Effector memory CD4-positive, alpha-beta T cell (primary cell): ENCODE measurements at regions not wholly inside any gene's neighbourhood (a gene's known extent, or its start where the extent isn't known, plus 50 kb on each side); places are given as distances from the start of the nearest gene placed in this dataset.
"Not testable (repeated sequence)": the region's sequence is repeated elsewhere in the genome, so short reads cannot be mapped to it uniquely, and the experiment has no call there.

Source experiments
- DNase-seq, 3 donors: peaks; one replicate each; pipeline ENCODE4 v3.0.0-alpha.2; 2020
- H3K27ac ChIP-seq: 2 replicates; pipeline ENCODE4 v1.7.0; 2013; ENCODE audit warnings: mild to moderate bottlenecking, low read length, moderate library complexity; ENCODE audit not compliant: insufficient read depth, poor library complexity, severe bottlenecking
- H3K27me3 ChIP-seq: replicated peaks from 2 replicates; pipeline ENCODE4 v1.7.0; 2013; ENCODE audit warnings: mild to moderate bottlenecking, low read length; ENCODE audit not compliant: insufficient read depth, control insufficient read depth, poor library complexity, severe bottlenecking
- H3K36me3 ChIP-seq: 2 replicates; pipeline ENCODE4 v1.7.0; 2013; ENCODE audit warnings: mild to moderate bottlenecking, low read length, moderate library complexity; ENCODE audit not compliant: control insufficient read depth, insufficient read depth
- H3K4me1 ChIP-seq: 2 replicates; pipeline ENCODE4 v1.7.0; 2013; ENCODE audit warnings: low read length, mild to moderate bottlenecking; ENCODE audit not compliant: control insufficient read depth, insufficient read depth, poor library complexity, severe bottlenecking
- H3K4me3 ChIP-seq: 2 replicates; pipeline ENCODE4 v1.7.0; 2013; ENCODE audit warnings: low read length, low read depth, mild to moderate bottlenecking; ENCODE audit not compliant: insufficient read depth, poor library complexity, severe bottlenecking
- H3K9me3 ChIP-seq: 2 replicates; pipeline ENCODE4 v1.7.0; 2013; ENCODE audit warnings: mild to moderate bottlenecking, low read length, moderate library complexity; ENCODE audit not compliant: control insufficient read depth

DNA sequence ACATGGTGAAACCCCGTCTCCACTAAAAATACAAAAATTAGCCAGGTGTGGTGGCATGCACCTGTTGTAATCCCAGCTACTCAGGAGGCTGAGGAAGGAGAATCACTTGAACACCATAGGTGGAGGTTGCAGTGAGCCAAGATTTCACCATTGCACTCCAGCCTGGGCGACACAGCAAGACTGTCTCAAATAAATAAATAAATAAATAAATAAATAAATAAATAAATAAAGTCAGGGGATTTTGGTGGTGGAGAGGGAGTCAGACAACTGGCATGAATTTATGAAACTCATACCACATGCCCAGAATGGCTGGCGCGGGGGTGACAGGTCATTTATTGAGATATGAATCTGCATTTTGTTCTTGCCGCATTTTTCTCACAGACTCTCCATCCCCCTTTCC is 126.9 kb upstream of the NANOS1 start:
- H3K4me1 ChIP-seq, H3K27ac ChIP-seq, H3K9me3 ChIP-seq, H3K36me3 ChIP-seq, H3K4me3 ChIP-seq, H3K27me3 ChIP-seq, DNase-seq: not testable (repeated sequence)

DNA sequence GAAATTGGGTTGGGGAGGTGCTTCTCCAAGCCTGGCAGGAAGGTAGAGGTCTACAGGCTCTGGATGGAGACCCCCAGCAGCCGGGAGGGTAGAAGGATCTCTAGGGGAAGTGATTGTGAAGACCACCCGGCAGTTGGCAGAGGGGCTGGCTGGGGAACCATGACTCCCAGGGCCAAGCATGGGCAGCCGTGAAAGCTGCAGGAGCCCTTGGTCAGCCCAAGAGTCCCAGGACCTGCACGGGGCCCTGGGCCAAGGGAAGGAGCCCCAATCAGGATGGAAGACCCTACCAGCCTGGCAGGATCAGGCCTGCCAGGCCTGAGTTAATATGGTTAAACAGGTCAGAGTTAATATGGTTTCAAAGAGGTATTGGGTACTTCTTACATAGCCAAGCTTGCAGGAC is 126.3 kb upstream of the NANOS1 start:
- no peak overlapping the region for H3K27ac ChIP-seq
- no peak for DNase-seq
- H3K36me3 ChIP-seq, result no peaks in the 10 kb centered on the region
- H3K4me3 ChIP-seq, result no peak overlapping the region
- no peaks in the 10 kb centered on the region for H3K9me3 ChIP-seq
- H3K27me3 ChIP-seq, result no peaks in the 10 kb centered on the region
- H3K4me1 ChIP-seq, result no peaks in the 10 kb centered on the region

DNA sequence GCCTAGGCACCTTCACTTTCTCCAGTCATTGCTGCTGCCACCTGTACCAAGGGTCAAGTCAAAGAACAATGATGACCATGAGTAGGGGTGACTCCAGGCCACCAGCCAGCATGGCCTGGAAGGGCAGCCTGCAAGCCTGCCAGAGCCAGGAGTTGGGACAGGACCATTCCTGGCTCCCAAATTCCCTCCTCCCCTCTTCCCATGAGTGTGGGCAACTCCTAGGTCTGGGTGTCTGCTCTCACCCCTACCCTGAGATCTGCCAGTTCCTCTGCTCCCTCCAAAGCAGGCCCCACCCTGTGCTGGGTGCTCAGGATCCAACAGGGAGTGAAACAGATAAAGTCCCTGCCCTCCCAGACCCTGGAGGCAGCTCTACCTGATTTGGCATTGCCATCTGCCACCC is 125.8 kb upstream of the NANOS1 start:
- Histone ChIP-seq H3K36me3 (no peaks in the 10 kb centered on the region), H3K4me1 (no peaks in the 10 kb centered on the region), H3K27ac (no peak overlapping the region), H3K9me3 (no peaks in the 10 kb centered on the region), H3K27me3 (no peaks in the 10 kb centered on the region), H3K4me3 (no peak overlapping the region)
- DNase-seq, result no peak

DNA sequence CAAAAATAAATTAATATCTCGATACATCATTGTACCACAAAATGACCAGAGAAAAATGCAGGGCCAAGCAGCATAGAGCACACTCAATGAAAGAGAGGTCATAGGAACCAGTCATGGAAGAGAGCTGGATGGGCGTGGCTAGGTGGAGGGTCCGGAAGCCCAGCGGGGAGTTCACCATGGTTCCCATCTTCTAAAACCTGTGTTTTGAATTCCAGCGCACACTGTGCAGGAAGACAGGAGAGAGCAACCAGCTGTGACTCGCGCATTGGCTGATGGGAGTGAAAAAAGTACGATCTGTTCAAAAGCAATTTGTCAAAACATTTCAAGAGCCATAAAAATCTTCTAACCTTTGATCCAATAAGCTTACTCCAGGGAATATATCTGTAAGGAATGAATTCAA is 125.2 kb upstream of the NANOS1 start:
- Histone ChIP-seq H3K36me3 (no peaks in the 10 kb centered on the region), H3K27ac (no peak overlapping the region), H3K9me3 (no peaks in the 10 kb centered on the region), H3K4me3 (no peak overlapping the region), H3K4me1 (no peaks in the 10 kb centered on the region), H3K27me3 (no peaks in the 10 kb centered on the region)
- no peak for DNase-seq

DNA sequence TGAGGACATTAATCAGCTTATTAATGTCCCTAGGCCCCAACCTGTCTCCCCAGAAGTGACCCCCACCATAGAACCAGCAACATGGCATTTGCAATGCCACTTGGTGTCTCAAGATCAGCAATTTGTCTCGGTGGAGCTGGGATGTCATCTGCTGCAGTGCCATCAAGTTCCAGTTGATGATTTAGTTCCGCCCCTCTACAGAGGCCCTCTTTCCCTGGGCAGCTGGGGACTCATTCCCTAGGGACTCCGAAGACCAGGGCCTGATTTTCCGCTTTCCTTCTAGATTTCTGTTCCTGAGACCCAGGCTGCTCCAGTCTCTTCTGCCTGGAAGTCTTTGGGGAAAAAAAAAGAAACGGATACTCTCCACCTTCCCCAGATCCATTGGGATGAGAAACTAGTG is 122.5 kb upstream of the NANOS1 start:
- Histone ChIP-seq H3K4me1 (no peaks in the 10 kb centered on the region), H3K27me3 (no peaks in the 10 kb centered on the region), H3K4me3 (no peak overlapping the region), H3K9me3 (no peaks in the 10 kb centered on the region), H3K27ac (no peak overlapping the region), H3K36me3 (no peaks in the 10 kb centered on the region)
- DNase-seq, result no peak

DNA sequence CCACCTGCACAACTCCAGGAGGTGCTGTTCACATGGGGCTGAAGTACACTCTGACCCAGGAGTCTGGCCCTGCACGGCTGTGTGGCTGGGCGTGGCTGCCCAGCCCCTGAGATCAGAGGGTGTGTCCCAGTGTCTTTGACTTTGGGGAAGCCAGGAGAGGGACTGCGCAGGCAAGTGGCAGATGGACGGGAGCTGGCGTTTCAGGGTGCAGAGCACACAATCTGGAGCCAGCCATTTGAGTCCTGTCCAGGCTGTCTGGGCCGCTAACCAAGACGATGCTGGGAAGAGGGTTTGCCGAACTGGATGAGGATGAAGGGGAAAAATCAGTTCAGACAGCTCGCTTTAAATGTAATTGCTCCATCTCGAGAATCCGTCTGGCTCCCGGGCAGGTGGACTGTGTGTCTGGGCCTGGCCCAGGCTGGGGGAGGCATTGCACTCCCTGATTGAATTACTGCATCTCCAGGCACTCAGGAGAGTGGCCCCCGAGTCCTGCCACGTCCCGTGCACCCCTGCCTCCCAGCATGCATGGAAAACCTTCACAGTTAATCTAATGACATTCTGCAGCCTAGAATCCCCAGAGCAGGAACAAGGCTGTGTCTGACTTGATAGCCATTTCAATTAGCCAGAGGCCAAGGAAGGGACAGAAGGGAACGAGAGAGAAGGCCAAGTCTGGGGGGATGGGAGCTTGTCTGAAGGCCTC is 120.8 kb upstream of the NANOS1 start:
- Histone ChIP-seq H3K27me3 (no peaks in the 10 kb centered on the region), H3K9me3 (no peaks in the 10 kb centered on the region), H3K4me3 (no peak overlapping the region), H3K4me1 (no peaks in the 10 kb centered on the region), H3K27ac (no peak overlapping the region), H3K36me3 (no peaks in the 10 kb centered on the region)
- no peak for DNase-seq

DNA sequence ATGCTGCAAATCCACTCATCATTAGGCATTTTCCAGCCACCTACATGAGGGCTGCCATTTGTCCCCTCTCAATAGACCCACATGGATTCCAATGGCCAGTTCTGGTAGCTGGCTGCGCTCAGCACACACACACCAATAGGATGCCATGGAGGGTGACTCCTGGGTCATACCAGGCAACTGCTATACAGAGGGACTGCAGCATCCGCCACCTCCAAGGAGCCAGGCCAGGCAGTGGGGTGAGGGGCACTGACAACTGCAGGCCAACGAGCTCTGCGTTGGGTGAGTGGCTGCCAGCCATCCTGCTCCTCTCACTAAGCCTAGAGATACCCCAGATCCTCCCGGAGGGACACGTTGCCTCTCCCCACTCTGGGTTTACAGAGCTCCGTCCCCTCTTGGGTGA is 118.8 kb upstream of the NANOS1 start:
- H3K36me3 ChIP-seq, result no peaks in the 10 kb centered on the region

DNA sequence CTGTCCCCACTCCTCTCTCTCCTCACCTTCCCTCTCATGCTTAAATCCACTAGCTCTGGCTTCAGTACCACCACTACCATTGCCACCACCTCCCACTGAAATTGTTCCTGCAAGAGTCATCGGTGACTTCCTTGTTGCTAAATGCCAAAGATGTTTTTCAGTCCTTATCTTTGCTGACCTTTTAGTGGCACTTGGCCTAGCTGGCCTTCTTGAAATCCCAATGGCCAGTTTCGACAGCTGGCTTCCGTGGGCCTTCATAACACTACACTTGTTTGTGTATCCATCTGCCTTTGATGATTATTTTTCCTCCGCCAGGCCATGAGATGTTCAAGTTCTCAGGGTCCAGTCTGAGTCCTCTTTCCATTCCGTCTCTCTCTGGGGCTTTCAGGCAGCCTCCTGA is 118.2 kb upstream of the NANOS1 start:
- H3K4me3 ChIP-seq, result no peak overlapping the region
- no peaks in the 10 kb centered on the region for H3K36me3 ChIP-seq
- no peaks in the 10 kb centered on the region for H3K27me3 ChIP-seq
- H3K27ac ChIP-seq, result no peak overlapping the region
- no peak for DNase-seq
- no peaks in the 10 kb centered on the region for H3K4me1 ChIP-seq
- no peaks in the 10 kb centered on the region for H3K9me3 ChIP-seq

More for the DNA sequence above, 118.8 kb upstream of the NANOS1 start:
- Histone ChIP-seq H3K27ac (no peak overlapping the region), H3K27me3 (no peaks in the 10 kb centered on the region), H3K4me3 (no peak overlapping the region), H3K4me1 (no peaks in the 10 kb centered on the region), H3K9me3 (no peaks in the 10 kb centered on the region)
- DNase-seq, result no peak

DNA sequence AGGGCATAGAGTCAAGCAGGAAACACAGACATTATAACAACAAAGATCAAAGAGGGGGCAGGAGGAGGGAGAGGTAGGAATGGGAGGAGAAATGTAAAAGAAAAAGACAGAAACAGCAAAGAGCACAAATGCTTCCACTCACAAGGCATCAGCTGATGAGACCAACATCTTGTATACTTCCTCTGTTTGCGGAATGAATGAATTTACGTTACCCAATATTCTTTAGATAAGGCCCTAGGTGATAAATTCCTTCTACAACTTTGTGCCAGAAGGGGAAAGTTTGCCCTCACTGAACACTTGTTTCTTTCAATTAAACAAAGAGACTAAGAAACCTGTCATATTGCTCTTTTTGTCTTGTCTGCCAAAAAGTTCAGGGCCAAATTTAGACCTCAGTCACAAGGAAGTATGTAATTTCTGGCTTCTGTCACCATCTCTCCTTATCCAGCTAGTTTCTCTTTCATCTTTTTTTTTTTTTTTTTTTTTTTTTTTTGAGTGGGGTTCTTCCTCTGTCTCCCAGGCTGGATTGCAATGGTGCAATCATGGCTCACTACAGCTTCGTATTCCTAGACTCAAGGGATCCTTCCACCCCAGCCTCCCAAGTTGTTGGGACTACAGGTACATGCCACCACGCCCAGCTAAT is 116.4 kb upstream of the NANOS1 start:
- Histone ChIP-seq H3K9me3 (no peaks in the 10 kb centered on the region), H3K4me3 (no peak overlapping the region), H3K4me1 (no peaks in the 10 kb centered on the region), H3K27me3 (no peaks in the 10 kb centered on the region), H3K36me3 (no peaks in the 10 kb centered on the region), H3K27ac (no peak overlapping the region)
- no peak for DNase-seq

DNA sequence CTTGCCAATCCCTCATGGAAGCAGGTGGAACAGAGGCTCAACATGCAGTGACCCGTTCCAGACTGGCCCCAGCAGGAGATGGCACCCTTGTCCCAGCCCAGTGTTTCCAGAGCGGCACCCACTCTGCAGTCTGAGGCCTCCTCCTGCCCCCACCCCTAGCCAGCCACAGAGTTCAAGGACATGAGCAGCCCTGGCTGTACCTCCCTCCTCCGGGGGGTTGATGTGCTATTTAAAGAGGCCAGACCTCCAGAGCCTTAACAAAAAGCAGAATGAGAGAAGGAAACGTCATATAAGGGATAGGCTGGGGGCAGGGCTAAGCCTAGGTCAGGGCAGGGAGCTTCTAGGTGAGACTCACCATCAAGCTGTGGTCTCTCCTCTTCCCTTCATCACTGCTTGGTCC is 115.7 kb upstream of the NANOS1 start:
- no peak overlapping the region for H3K27ac ChIP-seq
- DNase-seq, result no peak

More for the DNA sequence above, 115.7 kb upstream of the NANOS1 start:
- Histone ChIP-seq H3K9me3 (no peaks in the 10 kb centered on the region), H3K27me3 (no peaks in the 10 kb centered on the region), H3K4me1 (no peaks in the 10 kb centered on the region), H3K4me3 (no peak overlapping the region), H3K36me3 (no peaks in the 10 kb centered on the region)
